ENCODE measurements at regions not wholly inside any gene's neighbourhood (a gene's known extent, or its start where the extent isn't known, plus 50 kb on each side); places are given as distances from the start of the nearest gene placed in this dataset.

DNA sequence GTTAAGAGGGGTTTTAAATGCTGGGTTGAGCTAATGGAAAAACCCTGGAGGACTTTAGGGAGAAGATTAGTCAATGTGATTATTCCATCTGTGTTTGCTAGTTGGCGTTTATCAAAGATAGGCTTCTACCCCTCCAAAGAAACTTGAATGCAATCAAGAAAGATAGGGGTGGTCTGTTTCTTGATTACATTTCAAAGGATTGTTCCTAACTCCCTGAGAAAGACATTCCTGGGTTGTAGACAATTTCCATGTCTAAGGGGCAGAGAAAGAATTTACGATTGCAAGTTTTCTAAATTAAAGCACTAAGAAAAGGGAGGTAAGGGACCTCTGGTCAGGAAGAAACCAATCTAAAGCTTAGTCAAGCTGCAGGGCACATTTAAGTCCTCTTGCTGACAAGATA, 2268.7 kb downstream of the LRRC4C start:
- peaks cover 13% of the 10 kb centered on the region for H3K9me3 Mint-ChIP-seq (ENCODE audit: unreplicated experiment)
- H3K27ac Mint-ChIP-seq (ENCODE audit: unreplicated experiment), result no peak overlapping the region
- H3K4me1 Mint-ChIP-seq (ENCODE audit: unreplicated experiment), result no peaks in the 10 kb centered on the region
- DNase-seq (ENCODE audit: extremely low spot score, unreplicated experiment), result no peak
- TF ChIP-seq, protein P1, sequence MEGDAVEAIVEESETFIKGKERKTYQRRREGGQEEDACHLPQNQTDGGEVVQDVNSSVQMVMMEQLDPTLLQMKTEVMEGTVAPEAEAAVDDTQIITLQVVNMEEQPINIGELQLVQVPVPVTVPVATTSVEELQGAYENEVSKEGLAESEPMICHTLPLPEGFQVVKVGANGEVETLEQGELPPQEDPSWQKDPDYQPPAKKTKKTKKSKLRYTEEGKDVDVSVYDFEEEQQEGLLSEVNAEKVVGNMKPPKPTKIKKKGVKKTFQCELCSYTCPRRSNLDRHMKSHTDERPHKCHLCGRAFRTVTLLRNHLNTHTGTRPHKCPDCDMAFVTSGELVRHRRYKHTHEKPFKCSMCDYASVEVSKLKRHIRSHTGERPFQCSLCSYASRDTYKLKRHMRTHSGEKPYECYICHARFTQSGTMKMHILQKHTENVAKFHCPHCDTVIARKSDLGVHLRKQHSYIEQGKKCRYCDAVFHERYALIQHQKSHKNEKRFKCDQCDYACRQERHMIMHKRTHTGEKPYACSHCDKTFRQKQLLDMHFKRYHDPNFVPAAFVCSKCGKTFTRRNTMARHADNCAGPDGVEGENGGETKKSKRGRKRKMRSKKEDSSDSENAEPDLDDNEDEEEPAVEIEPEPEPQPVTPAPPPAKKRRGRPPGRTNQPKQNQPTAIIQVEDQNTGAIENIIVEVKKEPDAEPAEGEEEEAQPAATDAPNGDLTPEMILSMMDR (IDR thresholded peaks at IDR 0.05), result no peak
- H3K27me3 Mint-ChIP-seq (ENCODE audit: unreplicated experiment), result no peaks in the 10 kb centered on the region
- no peak overlapping the region for H3K4me3 Mint-ChIP-seq (ENCODE audit: unreplicated experiment)
- no peaks in the 10 kb centered on the region for H3K36me3 Mint-ChIP-seq (ENCODE audit: unreplicated experiment)

DNA sequence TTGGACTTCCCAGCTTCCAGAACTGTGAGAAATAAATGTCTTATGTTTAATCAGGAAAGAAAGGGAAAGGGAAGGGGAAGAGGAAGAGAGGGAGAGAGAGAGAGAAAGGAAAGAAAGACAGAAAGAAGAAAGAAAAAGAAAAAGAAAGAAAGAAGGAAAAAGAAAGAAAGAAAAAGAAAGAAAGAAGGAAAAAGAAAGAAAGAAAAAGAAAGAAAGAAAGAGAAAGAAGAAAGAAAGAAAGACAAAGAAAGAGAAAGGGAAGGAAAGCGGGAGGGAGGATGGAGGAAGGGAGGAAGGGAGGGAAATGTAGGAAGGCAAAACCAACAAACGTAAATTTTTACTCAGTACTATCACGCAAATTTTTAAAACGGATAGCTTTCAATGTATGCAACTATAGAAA, 2281.8 kb downstream of the LRRC4C start:
- no peak overlapping the region for H3K4me3 Mint-ChIP-seq (ENCODE audit: unreplicated experiment)
- no peaks in the 10 kb centered on the region for H3K4me1 Mint-ChIP-seq (ENCODE audit: unreplicated experiment)
- no peak overlapping the region for H3K27ac Mint-ChIP-seq (ENCODE audit: unreplicated experiment)
- peaks cover 4% of the 10 kb centered on the region for H3K27me3 Mint-ChIP-seq (ENCODE audit: unreplicated experiment)
- no peaks in the 10 kb centered on the region for H3K9me3 Mint-ChIP-seq (ENCODE audit: unreplicated experiment)
- DNase-seq (ENCODE audit: extremely low spot score, unreplicated experiment), result no peak
- TF ChIP-seq, protein P1 (IDR thresholded peaks at IDR 0.05), result no peak
- no peaks in the 10 kb centered on the region for H3K36me3 Mint-ChIP-seq (ENCODE audit: unreplicated experiment)

DNA sequence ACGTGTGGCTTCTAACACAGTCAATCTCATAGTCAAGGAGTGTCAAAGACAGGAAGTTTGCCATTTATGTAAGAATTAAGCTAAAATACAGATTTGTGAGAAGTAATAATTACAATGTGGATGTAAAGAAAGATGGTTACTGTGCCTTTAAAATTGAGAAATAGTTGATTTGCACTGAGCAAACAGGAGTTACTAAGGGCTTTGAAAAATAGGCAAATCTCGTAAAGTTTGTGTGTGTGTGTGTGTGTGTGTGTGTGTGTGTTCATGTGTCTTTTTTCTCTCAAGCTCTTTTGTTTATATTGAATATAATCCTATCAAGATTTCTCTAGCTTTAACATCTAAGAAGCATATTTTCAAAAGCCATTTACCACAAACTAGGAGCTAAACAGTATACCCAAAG, 2284.5 kb downstream of the LRRC4C start:
- DNase-seq (ENCODE audit: extremely low spot score, unreplicated experiment), result no peak
- Mint-ChIP-seq H3K4me3 (ENCODE audit: unreplicated experiment) (no peak overlapping the region), H3K27ac (ENCODE audit: unreplicated experiment) (no peak overlapping the region), H3K4me1 (ENCODE audit: unreplicated experiment) (no peaks in the 10 kb centered on the region), H3K36me3 (ENCODE audit: unreplicated experiment) (no peaks in the 10 kb centered on the region), H3K27me3 (ENCODE audit: unreplicated experiment) (peaks cover 4% of the 10 kb centered on the region), H3K9me3 (ENCODE audit: unreplicated experiment) (no peaks in the 10 kb centered on the region)
- TF ChIP-seq, protein P1 (IDR thresholded peaks at IDR 0.05), result no peak

DNA sequence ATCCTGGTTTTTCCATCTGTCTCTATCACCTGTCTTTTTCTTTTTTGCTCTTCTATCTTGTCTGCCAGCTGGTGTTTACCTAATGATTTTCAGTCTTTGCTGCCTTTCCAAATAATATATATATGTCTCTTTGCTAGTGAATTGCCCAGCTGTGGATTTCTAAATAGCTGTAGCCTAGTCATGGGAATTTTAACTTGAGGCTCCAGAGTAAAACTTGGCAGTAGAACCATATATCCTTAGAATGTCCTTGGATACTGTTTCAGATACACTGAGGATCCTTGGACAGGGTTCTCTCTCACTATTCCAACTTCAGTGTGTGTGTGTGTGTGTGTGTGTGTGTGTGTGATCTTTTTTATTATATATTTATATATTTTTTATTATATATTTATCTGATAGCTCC, 2285.3 kb downstream of the LRRC4C start:
- no peak overlapping the region for H3K4me3 Mint-ChIP-seq (ENCODE audit: unreplicated experiment)
- H3K9me3 Mint-ChIP-seq (ENCODE audit: unreplicated experiment), result no peaks in the 10 kb centered on the region
- DNase-seq (ENCODE audit: extremely low spot score, unreplicated experiment), result no peak
- peaks cover 4% of the 10 kb centered on the region for H3K27me3 Mint-ChIP-seq (ENCODE audit: unreplicated experiment)
- no peaks in the 10 kb centered on the region for H3K4me1 Mint-ChIP-seq (ENCODE audit: unreplicated experiment)
- H3K36me3 Mint-ChIP-seq (ENCODE audit: unreplicated experiment), result no peaks in the 10 kb centered on the region
- TF ChIP-seq, protein P1 (IDR thresholded peaks at IDR 0.05), result no peak
- H3K27ac Mint-ChIP-seq (ENCODE audit: unreplicated experiment), result no peak overlapping the region

DNA sequence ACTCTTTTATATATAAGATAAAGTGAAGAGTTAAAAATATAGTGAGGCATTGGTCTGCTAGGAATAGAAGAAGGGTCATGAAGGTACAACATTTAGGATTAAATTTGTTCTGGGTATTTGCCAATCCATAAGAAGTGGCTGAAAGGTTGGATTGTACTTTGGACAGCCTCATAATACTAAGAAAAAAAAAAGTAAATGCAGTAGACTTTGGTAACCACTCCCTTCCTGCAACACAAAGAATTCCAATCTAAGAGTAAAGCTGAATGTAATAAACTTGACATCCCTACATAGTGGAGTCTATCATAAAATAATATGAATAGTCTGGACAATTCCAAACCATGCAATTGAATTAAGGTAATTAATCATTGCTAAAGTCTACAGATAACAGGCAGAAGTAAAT, 2294.4 kb downstream of the LRRC4C start:
- no peak for DNase-seq (ENCODE audit: extremely low spot score, unreplicated experiment)
- Mint-ChIP-seq H3K4me1 (ENCODE audit: unreplicated experiment) (no peaks in the 10 kb centered on the region), H3K27me3 (ENCODE audit: unreplicated experiment) (no peaks in the 10 kb centered on the region), H3K4me3 (ENCODE audit: unreplicated experiment) (no peak overlapping the region), H3K36me3 (ENCODE audit: unreplicated experiment) (no peaks in the 10 kb centered on the region), H3K9me3 (ENCODE audit: unreplicated experiment) (no peaks in the 10 kb centered on the region), H3K27ac (ENCODE audit: unreplicated experiment) (no peak overlapping the region)
- TF ChIP-seq, protein P1 (IDR thresholded peaks at IDR 0.05), result no peak

All from osteocyte (in vitro differentiated cells).